ENCODE measurements at regions not wholly inside any gene's neighbourhood (a gene's known extent, or its start where the extent isn't known, plus 50 kb on each side); places are given as distances from the start of the nearest gene placed in this dataset.
"Not testable (repeated sequence)": the region's sequence is repeated elsewhere in the genome, so short reads cannot be mapped to it uniquely, and the experiment has no call there.

GRCh38 chr13:87736849-87737385 is 65.7 kb downstream of the SLITRK5 start:
- DNase-seq (ENCODE audit: low read depth in 2 of 2) = no peak

GRCh38 chr13:87754097-87754496 is 82.9 kb downstream of the SLITRK5 start:
- no peak for DNase-seq (ENCODE audit: low read depth in 2 of 2)

GRCh38 chr13:87769445-87769844 is 98.3 kb downstream of the SLITRK5 start:
- DNase-seq (ENCODE audit: low read depth in 2 of 2) = no peak

- DNase-seq (ENCODE audit: low read depth in 2 of 2) = no peak
Observed at GRCh38 chr13:87777387-87777786, 106.2 kb downstream of the SLITRK5 start.

- no peak for DNase-seq (ENCODE audit: low read depth in 2 of 2)
Observed at GRCh38 chr13:87778128-87778527, 107.0 kb downstream of the SLITRK5 start.

GRCh38 chr13:87779426-87779825 is 108.3 kb downstream of the SLITRK5 start:
- DNase-seq (ENCODE audit: low read depth in 2 of 2) = no peak

GRCh38 chr13:87783366-87783765 is 112.2 kb downstream of the SLITRK5 start:
- no peak for DNase-seq (ENCODE audit: low read depth in 2 of 2)

GRCh38 chr13:87788363-87788762 is 117.2 kb downstream of the SLITRK5 start:
- DNase-seq (ENCODE audit: low read depth in 2 of 2) = no peak

GRCh38 chr13:87792878-87793277 is 121.7 kb downstream of the SLITRK5 start:
- DNase-seq (ENCODE audit: low read depth in 2 of 2) = no peak

GRCh38 chr13:87798536-87798935 is 127.4 kb downstream of the SLITRK5 start:
- DNase-seq (ENCODE audit: low read depth in 2 of 2) = no peak

- no peak for DNase-seq (ENCODE audit: low read depth in 2 of 2)
Observed at GRCh38 chr13:87810391-87810801, 139.2 kb downstream of the SLITRK5 start.

GRCh38 chr13:87810920-87811344 is 139.8 kb downstream of the SLITRK5 start:
- DNase-seq (ENCODE audit: low read depth in 2 of 2) = no peak

- no peak for DNase-seq (ENCODE audit: low read depth in 2 of 2)
Observed at GRCh38 chr13:87814403-87814802, 143.2 kb downstream of the SLITRK5 start.

GRCh38 chr13:87820241-87820640 is 149.1 kb downstream of the SLITRK5 start:
- DNase-seq (ENCODE audit: low read depth in 2 of 2) = no peak

- DNase-seq (ENCODE audit: low read depth in 2 of 2) = no peak
Observed at GRCh38 chr13:87821512-87821911, 150.3 kb downstream of the SLITRK5 start.

- DNase-seq (ENCODE audit: low read depth in 2 of 2) = not testable (repeated sequence)
Observed at GRCh38 chr13:87826301-87826700, 155.1 kb downstream of the SLITRK5 start.

- DNase-seq (ENCODE audit: low read depth in 2 of 2) = no peak
Observed at GRCh38 chr13:87827479-87827878, 156.3 kb downstream of the SLITRK5 start.

GRCh38 chr13:87837522-87837921 is 166.4 kb downstream of the SLITRK5 start:
- no peak for DNase-seq (ENCODE audit: low read depth in 2 of 2)

- no peak for DNase-seq (ENCODE audit: low read depth in 2 of 2)
Observed at GRCh38 chr13:87837946-87838345, 166.8 kb downstream of the SLITRK5 start.

GRCh38 chr13:87851410-87851809 is 180.2 kb downstream of the SLITRK5 start:
- no peak for DNase-seq (ENCODE audit: low read depth in 2 of 2)

- no peak for DNase-seq (ENCODE audit: low read depth in 2 of 2)
Observed at GRCh38 chr13:87855553-87855952, 184.4 kb downstream of the SLITRK5 start.

GRCh38 chr13:87859261-87859660 is 188.1 kb downstream of the SLITRK5 start:
- DNase-seq (ENCODE audit: low read depth in 2 of 2) = no peak

- no peak for DNase-seq (ENCODE audit: low read depth in 2 of 2)
Observed at GRCh38 chr13:87867426-87867825, 196.3 kb downstream of the SLITRK5 start.

- no peak for DNase-seq (ENCODE audit: low read depth in 2 of 2)
Observed at GRCh38 chr13:87868731-87869130, 197.6 kb downstream of the SLITRK5 start.
